ENCODE measurements at regions not wholly inside any gene's neighbourhood (a gene's known extent, or its start where the extent isn't known, plus 50 kb on each side); places are given as distances from the start of the nearest gene placed in this dataset.
"Not testable (repeated sequence)": the region's sequence is repeated elsewhere in the genome, so short reads cannot be mapped to it uniquely, and the experiment has no call there.

DNA sequence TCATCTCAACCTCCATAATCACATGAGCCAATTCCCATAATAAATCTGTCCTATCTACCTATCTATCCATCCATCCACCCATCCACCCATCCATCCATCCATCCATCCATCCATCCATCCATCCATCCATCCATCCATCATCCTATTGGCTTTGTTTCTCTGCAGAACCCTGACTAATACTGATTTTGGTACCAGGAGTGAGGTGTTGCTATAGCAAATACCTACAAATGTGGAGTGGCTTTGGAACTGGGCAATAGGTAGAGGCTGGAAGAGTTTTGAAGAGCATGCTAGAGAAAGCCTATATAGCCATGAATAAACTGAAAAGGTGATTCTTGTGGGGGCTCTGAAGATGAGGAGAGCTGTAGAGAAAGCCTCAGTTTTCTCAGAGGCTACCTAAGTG, 88.7 kb upstream of the ANKRD28 start:
- Mint-ChIP-seq H3K27me3 (peaks cover 2% of the 10 kb centered on the region), H3K4me1 (no peaks in the 10 kb centered on the region), H3K27ac (no peak overlapping the region), H3K4me3 (no peak overlapping the region), H3K9me3 (peaks cover 20% of the 10 kb centered on the region), H3K36me3 (ENCODE audit: low read depth) (no peaks in the 10 kb centered on the region)
- no peak for DNase-seq
- intact Hi-C loops (cut with micrococcal nuclease): no loop called here

- no peak for DNase-seq
- no peaks in the 10 kb centered on the region for H3K36me3 Mint-ChIP-seq (ENCODE audit: low read depth)
- no peak overlapping the region for H3K4me3 Mint-ChIP-seq
- no peak overlapping the region for H3K27ac Mint-ChIP-seq
- H3K27me3 Mint-ChIP-seq: peaks cover 2% of the 10 kb centered on the region
- intact Hi-C loops (cut with micrococcal nuclease): no loop called here
- H3K9me3 Mint-ChIP-seq: peaks cover 20% of the 10 kb centered on the region
- no peaks in the 10 kb centered on the region for H3K4me1 Mint-ChIP-seq
These were observed 89.5 kb upstream of the ANKRD28 start for GRCh38 chr3:15887261-15887660.

DNA sequence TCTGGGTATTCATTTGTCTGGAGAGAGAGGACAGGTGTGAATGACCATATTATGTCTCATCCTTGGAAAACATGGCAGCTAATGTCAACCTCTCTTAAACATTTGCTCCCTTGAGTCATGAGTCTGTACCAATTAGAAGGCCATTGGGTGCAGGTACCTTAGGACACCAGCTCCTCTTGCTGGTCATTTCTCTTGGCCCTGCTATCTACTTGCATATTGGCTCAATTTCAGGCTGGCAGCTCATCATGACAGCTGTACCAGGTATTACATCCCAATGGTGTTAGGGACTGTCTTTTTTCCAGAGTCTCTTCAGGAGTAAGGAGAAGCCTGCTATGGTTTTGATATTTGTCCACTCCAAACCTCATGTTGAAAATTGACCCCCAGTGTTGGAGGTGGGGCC, 92.2 kb upstream of the ANKRD28 start:
- peaks cover 4% of the 10 kb centered on the region for H3K27me3 Mint-ChIP-seq
- H3K27ac Mint-ChIP-seq: no peak overlapping the region
- no peaks in the 10 kb centered on the region for H3K4me1 Mint-ChIP-seq
- H3K36me3 Mint-ChIP-seq (ENCODE audit: low read depth): no peaks in the 10 kb centered on the region
- H3K9me3 Mint-ChIP-seq: peaks cover 20% of the 10 kb centered on the region
- H3K4me3 Mint-ChIP-seq: no peak overlapping the region
- intact Hi-C loops (cut with micrococcal nuclease): no loop called here
- DNase-seq: no peak

GRCh38 chr3:15892311-15893227, 94.8 kb upstream of the ANKRD28 start:
- peaks cover 4% of the 10 kb centered on the region for H3K27me3 Mint-ChIP-seq
- H3K4me3 Mint-ChIP-seq: no peak overlapping the region
- no peaks in the 10 kb centered on the region for H3K4me1 Mint-ChIP-seq
- no peak for DNase-seq
- peaks cover 6% of the 10 kb centered on the region for H3K9me3 Mint-ChIP-seq
- intact Hi-C loops (cut with micrococcal nuclease): no loop called here
- no peaks in the 10 kb centered on the region for H3K36me3 Mint-ChIP-seq (ENCODE audit: low read depth)
- H3K27ac Mint-ChIP-seq: no peak overlapping the region

DNA sequence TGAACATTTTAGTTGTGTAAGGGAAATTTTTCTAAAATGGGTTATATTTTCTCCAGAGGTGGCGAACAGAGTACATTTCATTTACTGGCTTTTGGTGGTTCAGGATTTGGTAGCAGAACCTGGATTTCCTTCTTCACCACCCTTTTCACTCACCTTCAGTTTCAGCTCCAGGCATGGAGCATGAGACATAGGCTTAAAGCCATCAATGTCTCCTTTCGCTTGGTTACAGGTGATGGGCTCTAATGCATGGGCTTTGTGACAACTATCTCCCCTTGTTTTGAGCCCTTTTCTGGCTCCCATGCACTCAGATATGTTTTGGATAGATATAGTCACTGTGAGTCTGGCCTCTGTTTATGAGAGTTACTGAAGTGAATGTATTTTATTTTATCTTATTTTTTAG, 96.6 kb upstream of the ANKRD28 start:
- H3K9me3 Mint-ChIP-seq: no peaks in the 10 kb centered on the region
- peaks cover 1% of the 10 kb centered on the region for H3K27me3 Mint-ChIP-seq
- no peak overlapping the region for H3K4me3 Mint-ChIP-seq
- H3K36me3 Mint-ChIP-seq (ENCODE audit: low read depth): no peaks in the 10 kb centered on the region
- H3K4me1 Mint-ChIP-seq: no peaks in the 10 kb centered on the region
- no peak overlapping the region for H3K27ac Mint-ChIP-seq
- no peak for DNase-seq
- intact Hi-C loops (cut with micrococcal nuclease): no loop called here

DNA sequence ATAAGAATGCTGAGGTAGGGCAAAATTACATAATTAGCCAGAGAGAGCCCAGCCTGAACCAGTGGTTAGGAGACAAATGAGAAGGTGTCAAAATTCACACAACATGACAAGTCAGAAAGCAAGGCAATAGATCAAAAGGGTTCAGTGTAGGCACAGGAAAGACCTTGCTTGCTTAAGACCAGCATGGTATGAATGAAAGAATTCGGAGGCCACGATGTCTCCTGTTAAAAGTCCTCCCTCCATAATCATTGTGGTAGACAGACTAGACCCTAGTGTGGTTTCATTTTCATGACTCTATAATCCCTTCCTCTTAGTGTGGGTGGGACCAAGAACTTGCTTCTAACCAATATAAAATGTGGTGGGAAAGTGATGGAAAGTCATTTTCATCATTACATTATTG, 98.7 kb upstream of the ANKRD28 start:
- Mint-ChIP-seq H3K4me3 (no peak overlapping the region), H3K27me3 (peaks cover 1% of the 10 kb centered on the region), H3K27ac (no peak overlapping the region), H3K36me3 (ENCODE audit: low read depth) (no peaks in the 10 kb centered on the region), H3K9me3 (no peaks in the 10 kb centered on the region), H3K4me1 (no peaks in the 10 kb centered on the region)
- DNase-seq: no peak
- intact Hi-C loops (cut with micrococcal nuclease): no loop called here

- DNase-seq: no peak
- intact Hi-C loops (cut with micrococcal nuclease): no loop called here
- Mint-ChIP-seq H3K27ac (no peak overlapping the region), H3K27me3 (no peaks in the 10 kb centered on the region), H3K36me3 (ENCODE audit: low read depth) (no peaks in the 10 kb centered on the region), H3K4me1 (no peaks in the 10 kb centered on the region), H3K4me3 (no peak overlapping the region), H3K9me3 (no peaks in the 10 kb centered on the region)
These were observed 101.6 kb upstream of the ANKRD28 start for GRCh38 chr3:15899388-15899787.

- DNase-seq: no peak
- peaks cover 4% of the 10 kb centered on the region for H3K9me3 Mint-ChIP-seq
- intact Hi-C loops (cut with micrococcal nuclease): no loop called here
- H3K36me3 Mint-ChIP-seq (ENCODE audit: low read depth): no peaks in the 10 kb centered on the region
- no peak overlapping the region for H3K27ac Mint-ChIP-seq
- H3K27me3 Mint-ChIP-seq: no peaks in the 10 kb centered on the region
- H3K4me3 Mint-ChIP-seq: no peak overlapping the region
- no peaks in the 10 kb centered on the region for H3K4me1 Mint-ChIP-seq
These were observed 105.4 kb upstream of the ANKRD28 start for GRCh38 chr3:15903164-15903563.

DNA sequence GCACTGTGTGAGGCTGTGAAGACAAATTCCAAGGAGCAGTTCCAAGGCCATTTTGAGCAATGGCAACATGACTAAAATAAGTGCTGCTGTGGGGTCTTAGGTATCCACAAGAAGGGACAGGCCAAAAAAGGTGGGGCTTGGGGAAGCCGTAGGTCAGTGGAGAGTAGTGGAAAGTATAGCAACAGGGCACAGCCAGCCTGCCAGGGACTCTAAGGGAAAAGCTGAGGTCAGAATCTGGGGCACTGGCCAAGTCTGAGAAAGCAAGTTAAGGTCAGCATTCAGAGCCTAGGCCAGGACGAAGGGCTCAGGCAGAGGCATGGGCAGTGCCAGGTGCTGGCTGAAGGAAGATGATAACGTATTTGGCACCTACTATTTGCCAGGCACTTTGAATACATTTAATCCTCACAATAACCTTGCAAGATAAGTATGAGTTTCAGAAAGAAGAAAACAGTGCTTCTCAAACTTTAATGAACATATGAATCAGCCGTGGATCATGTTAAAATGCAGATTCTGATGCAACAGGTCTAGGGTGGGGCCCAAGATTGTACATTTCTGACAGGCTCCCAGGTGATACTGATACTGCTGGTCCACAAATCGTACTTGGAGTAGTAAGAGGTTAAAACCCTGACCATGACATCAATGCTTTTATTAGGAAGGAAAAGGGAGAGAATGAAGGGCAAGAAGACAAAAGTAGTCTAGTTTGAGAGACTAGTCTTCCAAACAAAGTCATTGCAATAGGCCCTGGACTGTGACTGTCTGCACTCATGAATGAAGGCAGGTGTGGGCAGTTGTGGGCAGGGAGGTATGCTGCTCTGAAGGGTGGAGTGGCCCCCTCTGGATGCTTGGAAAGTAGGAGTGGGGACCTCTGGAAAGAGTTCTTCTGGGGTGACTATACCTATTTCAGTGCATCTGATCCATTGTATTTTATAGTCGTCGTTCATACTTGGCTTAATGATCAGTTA, 106.3 kb upstream of the ANKRD28 start:
- DNase-seq: no peak
- no peaks in the 10 kb centered on the region for H3K4me1 Mint-ChIP-seq
- intact Hi-C loops (cut with micrococcal nuclease): no loop called here
- peaks cover 4% of the 10 kb centered on the region for H3K9me3 Mint-ChIP-seq
- no peak overlapping the region for H3K4me3 Mint-ChIP-seq
- no peak overlapping the region for H3K27ac Mint-ChIP-seq
- H3K27me3 Mint-ChIP-seq: no peaks in the 10 kb centered on the region
- H3K36me3 Mint-ChIP-seq (ENCODE audit: low read depth): no peaks in the 10 kb centered on the region

- no peak for DNase-seq
- H3K27ac Mint-ChIP-seq: no peak overlapping the region
- intact Hi-C loops (cut with micrococcal nuclease): no loop called here
- no peaks in the 10 kb centered on the region for H3K27me3 Mint-ChIP-seq
- no peak overlapping the region for H3K4me3 Mint-ChIP-seq
- H3K4me1 Mint-ChIP-seq: no peaks in the 10 kb centered on the region
- peaks cover 8% of the 10 kb centered on the region for H3K9me3 Mint-ChIP-seq
- H3K36me3 Mint-ChIP-seq (ENCODE audit: low read depth): no peaks in the 10 kb centered on the region
These were observed 107.3 kb upstream of the ANKRD28 start for GRCh38 chr3:15905041-15905440.

- H3K27me3 Mint-ChIP-seq; intact Hi-C loops (cut with micrococcal nuclease): not testable (repeated sequence)
These were observed 109.6 kb upstream of the ANKRD28 start for GRCh38 chr3:15907403-15907802.

DNA sequence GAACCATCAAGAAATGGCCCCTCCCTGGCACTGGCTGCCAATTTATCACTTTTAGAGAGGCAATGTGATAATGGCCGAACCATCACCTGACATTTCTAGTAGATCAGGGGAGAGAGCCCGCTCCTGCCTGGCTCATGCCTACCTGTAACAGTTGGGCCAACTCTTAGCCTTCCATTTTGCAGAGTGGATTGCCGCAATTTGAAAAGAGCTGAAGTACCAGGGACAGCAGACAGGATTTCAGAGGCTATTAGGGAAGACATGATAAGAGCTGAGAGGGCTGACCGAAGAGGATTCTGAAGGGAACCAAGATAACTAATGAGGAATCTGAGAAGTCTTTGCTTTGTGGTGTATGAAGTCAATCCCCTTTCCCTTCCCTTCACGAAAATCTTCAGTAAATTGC, 121.2 kb upstream of the ANKRD28 start:
- H3K9me3 Mint-ChIP-seq: no peaks in the 10 kb centered on the region
- intact Hi-C loops (cut with micrococcal nuclease): no loop called here
- H3K36me3 Mint-ChIP-seq (ENCODE audit: low read depth): no peaks in the 10 kb centered on the region
- H3K4me3 Mint-ChIP-seq: no peak overlapping the region
- H3K27ac Mint-ChIP-seq: no peak overlapping the region
- peaks cover 3% of the 10 kb centered on the region for H3K27me3 Mint-ChIP-seq
- DNase-seq: no peak
- H3K4me1 Mint-ChIP-seq: peaks cover 2% of the 10 kb centered on the region

More at GRCh38 chr3:15907403-15907802, 109.6 kb upstream of the ANKRD28 start:
- DNase-seq; H3K4me3 Mint-ChIP-seq; H3K36me3 Mint-ChIP-seq (ENCODE audit: low read depth); H3K27ac Mint-ChIP-seq; H3K4me1 Mint-ChIP-seq: not testable (repeated sequence)
- peaks cover 15% of the 10 kb centered on the region for H3K9me3 Mint-ChIP-seq

- no peak overlapping the region for H3K27ac Mint-ChIP-seq
- H3K4me3 Mint-ChIP-seq: no peak overlapping the region
- peaks cover 5% of the 10 kb centered on the region for H3K27me3 Mint-ChIP-seq
- no peaks in the 10 kb centered on the region for H3K9me3 Mint-ChIP-seq
- no peak for DNase-seq
- no peaks in the 10 kb centered on the region for H3K36me3 Mint-ChIP-seq (ENCODE audit: low read depth)
- H3K4me1 Mint-ChIP-seq: peaks cover 2% of the 10 kb centered on the region
- intact Hi-C loops (cut with micrococcal nuclease): no loop called here
These were observed 122.2 kb upstream of the ANKRD28 start for GRCh38 chr3:15919971-15920370.

Measured in activated CD4-positive, alpha-beta T cell treated with anti-CD3 and anti-CD28 coated beads, Interleukin-2, amount 10 ng/mL, durations not matched to agents 24 days and 14 days (primary cell).